GM12872 (cell line): ENCODE measurements at regions not wholly inside any gene's neighbourhood (a gene's known extent, or its start where the extent isn't known, plus 50 kb on each side); places are given as distances from the start of the nearest gene placed in this dataset.

ENCODE experiments used
- CTCF ChIP-seq: IDR thresholded peaks from 3 replicates; pipeline ENCODE4 v1.5.1; 2011; ENCODE audit warnings: low read depth, mild to moderate bottlenecking, low read length, moderate library complexity; ENCODE audit not compliant: insufficient read depth

DNA sequence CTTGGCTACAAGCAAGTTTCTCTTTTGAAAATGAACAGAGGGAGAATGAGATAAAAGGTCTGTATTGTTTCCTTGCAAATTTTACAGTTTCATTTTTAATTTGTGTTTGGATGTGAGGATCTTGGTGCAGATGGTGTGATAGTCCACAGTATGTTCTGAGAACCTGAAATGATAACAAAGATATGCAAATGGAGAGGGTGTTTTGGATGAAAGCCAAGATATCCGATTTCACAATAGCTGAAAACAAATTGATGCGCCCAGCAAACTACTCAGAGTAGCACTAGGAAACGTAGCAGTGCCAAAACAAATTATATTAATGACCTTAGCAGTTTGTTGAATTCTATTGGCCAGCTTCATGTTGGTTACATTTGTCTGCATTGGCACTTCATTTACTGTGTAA lies 683.5 kb downstream of the TMEM182 start:
- TF ChIP-seq CTCF: no peak

- no peak for TF ChIP-seq CTCF
Measured at GRCh38 chr2:103448495-103448894, 686.7 kb downstream of the TMEM182 start.

DNA sequence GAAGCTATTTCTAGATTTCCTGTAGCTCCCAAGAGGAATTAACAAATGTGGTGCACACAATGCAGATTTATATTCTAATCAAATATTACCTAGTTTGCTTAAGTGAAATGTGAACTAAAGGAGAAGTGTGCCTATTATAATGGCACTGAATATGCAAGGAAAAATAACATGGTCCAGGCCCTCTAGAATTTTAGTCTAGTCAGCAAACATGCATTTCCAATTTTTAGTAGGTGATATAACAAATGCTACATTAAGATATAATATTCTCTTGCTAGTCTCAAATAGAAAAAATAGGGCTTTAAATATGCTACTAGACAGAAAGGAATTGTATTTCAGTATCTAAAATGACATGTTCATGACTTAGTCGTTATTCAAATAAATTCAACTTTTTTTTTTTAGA lies 689.5 kb downstream of the TMEM182 start:
- no peak for TF ChIP-seq CTCF

- no peak for TF ChIP-seq CTCF
Measured at GRCh38 chr2:103459283-103459682, 697.5 kb downstream of the TMEM182 start.

DNA sequence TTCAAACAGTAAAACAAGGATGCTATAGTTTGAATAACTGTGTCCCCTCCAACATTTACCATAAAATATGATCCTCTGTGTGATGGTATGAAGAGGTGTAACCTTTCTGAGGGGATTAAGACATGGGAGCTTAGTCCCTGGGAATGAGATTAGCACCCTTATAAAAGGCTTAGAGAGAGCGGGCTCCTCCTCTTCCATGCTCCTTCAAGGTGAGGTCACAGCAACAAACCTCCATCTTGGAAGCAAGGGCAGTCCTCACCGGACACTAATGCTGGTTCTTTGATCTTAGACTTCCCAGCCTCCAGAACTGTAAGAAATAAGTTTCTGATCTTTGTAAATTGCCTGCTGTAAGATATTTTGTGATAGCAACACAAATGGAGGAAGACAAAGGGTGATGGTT lies 700.3 kb downstream of the TMEM182 start:
- no peak for TF ChIP-seq CTCF

DNA sequence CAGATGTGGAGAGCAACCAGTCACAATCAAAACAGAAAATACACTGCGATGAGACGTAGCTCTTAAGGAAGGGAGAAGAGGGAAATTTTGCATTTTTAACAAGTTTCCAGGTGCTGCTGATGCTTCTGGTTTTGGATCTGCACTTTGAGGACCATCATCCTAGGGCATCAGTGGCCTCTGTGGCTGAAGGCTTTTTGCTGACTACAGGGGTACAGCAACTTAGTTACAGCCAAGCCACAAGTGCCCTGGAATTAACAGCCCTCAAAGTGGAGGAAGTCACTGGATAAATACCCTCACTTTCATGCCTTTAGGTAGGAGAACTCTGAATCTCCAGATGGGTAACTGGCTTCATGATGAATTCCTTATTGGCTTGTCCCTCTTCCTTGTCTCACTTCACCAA lies 700.9 kb downstream of the TMEM182 start:
- no peak for TF ChIP-seq CTCF

GRCh38 chr2:103464831-103465230 lies 703.0 kb downstream of the TMEM182 start:
- TF ChIP-seq CTCF: no peak

DNA sequence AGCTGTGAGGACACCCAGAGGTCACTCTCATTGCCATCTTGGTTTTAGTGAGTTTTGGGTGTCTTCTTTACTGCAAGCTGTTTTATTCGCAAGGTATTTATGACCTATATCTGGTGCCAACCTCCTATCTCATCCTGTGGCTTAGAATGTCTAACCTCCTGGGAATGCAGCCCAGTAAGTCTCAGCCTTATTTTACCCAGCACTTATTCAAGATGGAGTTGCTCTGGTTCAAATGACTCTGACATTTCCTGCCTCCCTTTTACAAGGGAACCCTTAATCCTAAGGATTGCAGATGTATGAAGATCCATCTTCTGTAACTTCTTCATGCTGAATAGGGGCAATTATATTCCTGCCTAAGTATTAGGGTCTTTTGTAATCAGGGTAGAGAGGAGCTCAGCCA lies 708.0 kb downstream of the TMEM182 start:
- no peak for TF ChIP-seq CTCF
